ENCODE measurements at regions not wholly inside any gene's neighbourhood (a gene's known extent, or its start where the extent isn't known, plus 50 kb on each side); places are given as distances from the start of the nearest gene placed in this dataset.

GRCh38 chr16:60491273-60491672 lies 1545.0 kb downstream of the CDH8 start:
- TF ChIP-seq FOXP2 (optimal IDR thresholded peaks at IDR 0.05; ENCODE audit: borderline replicate concordance, extremely low read depth, extremely low read length, insufficient read depth), result no peak
- TF ChIP-seq TAF1 (IDR thresholded peaks at IDR 0.05; ENCODE audit: borderline replicate concordance, insufficient read depth, low read length), result no peak
- no peak for TF ChIP-seq SIN3A (IDR thresholded peaks at IDR 0.05; ENCODE audit: borderline replicate concordance, insufficient read depth, low read length)
- TF ChIP-seq REST (IDR thresholded peaks at IDR 0.05; ENCODE audit: insufficient read depth in 1 of 2, low read depth in 2 of 2, low read length in 2 of 2), result no peak
- TF ChIP-seq POLR2AphosphoS5 (IDR thresholded peaks at IDR 0.05; ENCODE audit: low read depth, low read length), result no peak

- TF ChIP-seq SIN3A (IDR thresholded peaks at IDR 0.05; ENCODE audit: borderline replicate concordance, insufficient read depth, low read length) (no peak), TAF1 (IDR thresholded peaks at IDR 0.05; ENCODE audit: borderline replicate concordance, insufficient read depth, low read length) (no peak), POLR2AphosphoS5 (IDR thresholded peaks at IDR 0.05; ENCODE audit: low read depth, low read length) (no peak), FOXP2 (optimal IDR thresholded peaks at IDR 0.05; ENCODE audit: borderline replicate concordance, extremely low read depth, extremely low read length, insufficient read depth) (no peak), REST (IDR thresholded peaks at IDR 0.05; ENCODE audit: insufficient read depth in 1 of 2, low read depth in 2 of 2, low read length in 2 of 2) (no peak)
Measured at GRCh38 chr16:60485872-60486489, 1550.3 kb downstream of the CDH8 start.

- TF ChIP-seq TAF1 (IDR thresholded peaks at IDR 0.05; ENCODE audit: borderline replicate concordance, insufficient read depth, low read length), result no peak
- TF ChIP-seq REST (IDR thresholded peaks at IDR 0.05; ENCODE audit: insufficient read depth in 1 of 2, low read depth in 2 of 2, low read length in 2 of 2), result no peak
- no peak for TF ChIP-seq SIN3A (IDR thresholded peaks at IDR 0.05; ENCODE audit: borderline replicate concordance, insufficient read depth, low read length)
- no peak for TF ChIP-seq POLR2AphosphoS5 (IDR thresholded peaks at IDR 0.05; ENCODE audit: low read depth, low read length)
- TF ChIP-seq FOXP2 (optimal IDR thresholded peaks at IDR 0.05; ENCODE audit: borderline replicate concordance, extremely low read depth, extremely low read length, insufficient read depth), result no peak
Measured at GRCh38 chr16:60484901-60485300, 1551.3 kb downstream of the CDH8 start.

GRCh38 chr16:60481591-60481990 lies 1554.6 kb downstream of the CDH8 start:
- TF ChIP-seq SIN3A (IDR thresholded peaks at IDR 0.05; ENCODE audit: borderline replicate concordance, insufficient read depth, low read length), result no peak
- TF ChIP-seq TAF1 (IDR thresholded peaks at IDR 0.05; ENCODE audit: borderline replicate concordance, insufficient read depth, low read length), result no peak
- no peak for TF ChIP-seq REST (IDR thresholded peaks at IDR 0.05; ENCODE audit: insufficient read depth in 1 of 2, low read depth in 2 of 2, low read length in 2 of 2)
- TF ChIP-seq FOXP2 (optimal IDR thresholded peaks at IDR 0.05; ENCODE audit: borderline replicate concordance, extremely low read depth, extremely low read length, insufficient read depth), result no peak
- TF ChIP-seq POLR2AphosphoS5 (IDR thresholded peaks at IDR 0.05; ENCODE audit: low read depth, low read length), result no peak

All from PFSK-1 (cell line).